CD4-positive, alpha-beta T cell treated with Interleukin-1 beta for 1 hour (primary cell): ENCODE measurements at regions not wholly inside any gene's neighbourhood (a gene's known extent, or its start where the extent isn't known, plus 50 kb on each side); places are given as distances from the start of the nearest gene placed in this dataset.
A peak's percentile ranks its signal among the peaks of the same experiment; 100 is the strongest.
"Not testable (repeated sequence)": the region's sequence is repeated elsewhere in the genome, so short reads cannot be mapped to it uniquely, and the experiment has no call there.

ENCODE experiments used
- DNase-seq, 2 donors: peaks; one replicate each; pipeline ENCODE4 v3.0.0-alpha.2; 2020 to 2022

DNA sequence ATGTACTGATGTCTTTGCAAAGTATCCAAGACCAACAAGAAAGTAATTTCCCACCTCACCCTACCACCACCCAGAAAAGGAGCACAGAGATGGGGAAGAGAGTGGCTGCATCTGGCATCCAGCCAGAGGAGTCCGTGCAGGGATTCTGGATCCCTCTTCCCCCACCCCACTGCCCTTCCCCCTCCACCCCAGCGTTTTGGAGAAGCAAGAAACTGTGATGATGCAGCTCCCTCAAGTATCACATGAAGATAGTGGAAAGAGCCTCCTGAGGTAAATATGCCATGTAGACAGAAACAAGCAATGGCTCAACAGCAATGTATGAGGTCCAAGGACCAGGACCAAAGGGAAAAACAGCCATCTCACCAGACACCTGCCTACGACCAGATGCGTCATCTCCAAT, 153.8 kb downstream of the DEPDC1B start:
- DNase-seq, result no peak

DNA sequence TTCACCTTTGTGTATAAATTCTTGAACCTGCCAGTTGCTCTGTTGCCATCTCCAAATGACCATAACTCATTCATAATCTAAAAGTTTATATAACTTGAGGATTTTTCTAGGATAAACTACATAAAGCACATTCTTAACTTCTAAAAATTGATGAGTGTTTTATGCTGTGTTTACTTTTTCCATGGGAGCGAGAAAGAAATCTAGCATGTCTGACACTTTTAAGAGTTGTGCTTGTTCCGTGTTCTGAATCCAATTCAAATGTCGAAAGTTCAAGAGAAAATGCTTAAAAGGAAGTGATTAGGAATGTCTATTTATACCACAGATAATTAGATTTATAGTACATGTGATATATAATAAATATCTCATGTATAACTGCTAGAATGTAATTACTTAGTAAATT, 154.4 kb downstream of the DEPDC1B start:
- DNase-seq, result no peak

DNA sequence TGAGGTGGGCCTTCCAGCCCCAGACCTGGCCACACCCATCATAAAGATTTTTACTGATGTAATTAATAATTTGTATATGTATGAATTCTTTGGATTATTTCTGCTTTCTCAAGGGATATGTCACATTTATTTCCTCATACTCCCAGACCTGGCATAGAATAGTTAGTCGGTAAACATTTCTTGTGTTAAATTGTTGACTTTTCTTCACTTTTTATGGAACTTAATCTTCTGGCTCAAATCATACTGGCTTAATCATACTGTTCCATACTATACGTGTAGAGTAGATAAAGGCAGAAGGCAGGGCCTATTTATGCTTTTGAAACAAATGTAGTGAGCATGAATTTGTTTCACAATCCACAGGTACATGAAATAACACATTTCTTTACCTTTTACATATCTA, 155.8 kb downstream of the DEPDC1B start:
- DNase-seq, result no peak

DNA sequence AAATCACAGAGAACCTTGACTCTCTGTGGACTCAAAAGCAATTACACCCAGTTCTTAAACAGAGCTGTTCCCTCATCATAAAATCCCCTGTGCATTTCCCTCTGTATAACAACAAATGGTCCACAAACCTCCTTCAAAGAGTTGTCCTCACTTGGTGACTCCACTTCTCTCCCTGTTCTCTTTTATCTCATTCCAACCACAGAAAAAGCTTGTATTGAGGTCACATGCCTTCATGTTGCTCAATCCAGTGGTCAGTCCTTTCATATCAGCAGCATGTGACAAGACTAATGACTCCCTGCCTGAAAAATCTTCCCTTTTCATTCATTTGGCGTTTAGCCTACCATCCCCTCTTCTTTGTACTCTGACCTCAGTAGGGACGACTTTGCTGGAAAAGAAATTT, 158.0 kb downstream of the DEPDC1B start:
- DNase-seq, result peak in 1 of 2 donors; percentile 15

DNA sequence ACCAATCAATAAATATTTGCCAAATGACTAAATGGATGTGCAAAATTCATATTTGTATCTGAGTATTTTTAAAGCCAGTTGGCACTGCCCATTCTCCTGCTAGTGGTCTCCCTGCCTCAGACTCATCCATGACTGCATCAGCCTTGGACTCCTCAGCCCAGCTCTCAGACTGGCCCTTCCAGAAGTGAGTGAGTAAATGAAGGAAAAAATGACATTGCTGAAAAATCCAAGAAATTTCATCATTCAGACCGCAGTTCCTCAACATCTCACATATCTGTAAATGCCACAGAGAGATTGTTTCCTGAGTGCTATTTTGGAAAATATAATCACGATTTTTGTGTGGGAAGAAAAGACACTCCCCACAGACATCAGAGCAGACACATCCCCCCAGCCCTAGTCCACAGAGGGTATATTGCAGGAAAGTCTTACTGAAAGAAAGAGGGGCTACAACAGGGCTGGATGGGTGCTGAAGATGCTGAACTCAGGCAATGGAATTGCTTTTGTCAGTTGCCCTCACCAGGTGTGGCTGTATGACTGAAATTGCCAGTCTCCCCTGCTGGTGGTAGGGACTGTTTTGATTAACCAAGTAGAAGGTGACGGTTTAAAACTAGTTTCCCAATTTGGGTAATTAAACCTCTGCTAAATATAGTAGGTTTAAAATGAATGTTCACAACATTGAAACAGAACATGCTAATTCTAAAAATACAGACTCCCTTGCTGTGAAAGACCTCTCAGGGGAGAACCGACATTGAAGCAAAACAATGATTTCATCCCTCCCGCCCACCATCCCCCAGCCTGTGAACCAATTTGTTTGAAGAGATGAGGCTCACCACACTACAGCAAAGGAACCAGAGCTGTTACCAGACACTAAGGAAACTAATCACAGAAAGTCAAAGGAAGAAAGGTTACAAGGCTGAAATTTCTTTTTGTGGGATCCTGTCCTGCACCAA, 158.8 kb downstream of the DEPDC1B start:
- DNase-seq, result peak in 1 of 2 donors; percentile 71

DNA sequence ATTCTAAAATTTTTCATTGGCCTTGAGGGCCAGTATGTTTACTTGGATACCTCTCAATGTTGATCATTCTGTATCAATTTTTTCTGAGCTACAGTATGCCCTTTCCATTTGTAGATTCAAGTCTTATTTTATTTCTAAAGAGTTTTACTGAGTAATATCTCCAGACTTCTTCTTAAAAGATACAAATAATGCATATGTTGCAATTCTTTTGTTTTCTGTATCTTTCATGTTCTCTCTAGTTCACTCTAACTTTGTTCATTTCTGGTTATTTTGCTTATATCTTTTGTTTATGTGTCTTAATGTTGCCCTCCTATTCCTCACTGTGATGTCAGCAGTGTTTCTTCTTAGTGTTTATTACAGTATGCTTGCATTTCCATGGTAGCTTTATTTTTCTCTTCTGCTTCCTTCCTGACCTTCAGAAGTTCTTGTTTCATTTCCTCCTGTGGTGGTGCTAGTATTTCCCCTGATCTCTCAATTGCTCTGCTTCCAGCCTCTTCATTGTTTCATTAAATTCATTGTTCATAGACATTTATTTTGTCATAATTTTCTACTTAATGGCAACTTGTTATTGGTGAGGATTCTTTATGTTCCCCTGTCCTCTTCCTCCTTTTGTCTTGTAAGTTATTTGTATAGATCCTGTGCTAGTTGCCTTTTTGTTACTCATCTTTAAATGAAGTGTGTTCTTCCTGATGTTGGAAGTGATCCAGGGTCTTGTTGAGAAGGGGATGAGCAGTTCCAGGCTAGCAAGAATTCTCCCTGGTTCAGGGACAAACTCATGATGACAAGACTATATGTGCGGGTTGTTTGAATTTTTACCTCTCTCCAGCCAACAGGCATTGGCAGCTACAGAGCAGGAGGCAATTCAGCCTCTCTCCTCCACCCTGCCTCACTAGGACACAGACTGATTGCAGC, 160.8 kb downstream of the DEPDC1B start:
- DNase-seq, result peak in 1 of 2 donors; percentile 5

DNA sequence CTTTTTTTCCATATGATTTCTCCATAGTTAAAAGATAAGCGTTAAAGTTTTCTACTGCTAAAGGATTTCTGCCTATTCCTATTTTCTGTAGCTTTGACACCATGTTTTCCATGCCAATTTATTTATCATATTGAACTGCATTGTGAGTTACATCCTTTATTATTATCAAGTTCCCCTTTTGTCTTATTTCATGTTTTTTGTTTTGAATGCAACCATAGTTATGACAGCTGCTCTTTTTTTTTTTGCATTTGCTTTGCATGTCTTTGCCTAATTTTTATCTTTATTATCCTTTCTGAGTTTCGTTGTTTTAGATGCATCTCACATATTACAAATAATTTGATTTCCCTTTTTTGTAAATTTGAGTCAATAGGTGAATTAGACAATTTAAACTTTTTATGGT, 161.5 kb downstream of the DEPDC1B start:
- no peak for DNase-seq

DNA sequence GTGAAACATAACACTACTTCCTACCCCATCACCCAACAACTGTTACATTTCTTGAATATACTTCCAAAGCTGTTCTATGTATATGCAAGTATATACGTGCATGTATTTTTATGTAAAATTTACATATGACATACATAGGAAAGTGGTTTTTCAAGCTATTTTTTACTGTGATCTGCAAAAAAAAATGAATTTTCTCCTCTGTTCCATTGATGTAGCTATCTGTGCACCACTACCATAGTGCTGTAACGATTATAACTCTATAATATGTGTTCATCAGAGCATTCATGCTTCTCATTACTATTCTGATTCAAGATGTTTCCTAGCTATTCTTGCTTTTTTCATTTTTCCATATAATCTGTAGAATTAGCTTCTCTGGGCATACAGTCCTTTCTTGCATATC, 164.0 kb downstream of the DEPDC1B start:
- no peak for DNase-seq

DNA sequence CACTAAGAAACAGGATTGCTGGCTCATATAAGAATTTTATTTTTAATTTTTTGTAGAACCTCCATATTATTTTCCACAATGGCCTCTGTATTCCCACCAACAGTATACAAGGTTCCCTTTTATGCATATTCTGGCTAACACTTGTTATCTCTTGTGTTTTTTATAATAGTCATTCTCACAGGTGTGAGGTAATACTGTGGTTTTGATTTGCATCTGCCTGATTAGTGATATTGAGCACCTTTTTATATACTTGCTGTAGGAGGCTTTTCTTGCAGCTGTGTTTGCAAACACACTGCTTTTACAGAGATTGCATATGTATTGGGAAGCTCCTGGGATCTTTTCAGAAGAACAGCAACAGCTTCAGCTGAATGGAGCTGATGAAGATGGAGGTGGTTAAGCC, 164.8 kb downstream of the DEPDC1B start:
- no peak for DNase-seq

DNA sequence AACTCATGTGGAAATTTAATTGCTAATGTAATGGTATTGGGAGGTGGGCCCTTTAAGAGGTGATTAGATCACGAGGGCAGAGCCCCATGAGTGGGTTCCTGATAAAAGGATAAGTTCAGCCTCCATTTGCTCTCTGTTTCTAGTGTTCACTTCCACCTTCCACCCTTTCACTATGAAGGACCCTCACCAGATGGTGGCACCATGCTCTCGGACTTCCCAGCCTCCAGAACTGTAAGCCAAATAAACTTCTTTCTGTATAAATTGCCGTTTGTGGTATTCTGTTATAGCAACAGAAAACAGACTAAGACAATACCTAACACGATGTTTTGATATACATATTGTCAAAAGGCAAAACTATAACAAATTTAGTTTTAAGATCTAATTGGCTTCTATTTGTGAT, 166.2 kb downstream of the DEPDC1B start:
- DNase-seq, result no peak

DNA sequence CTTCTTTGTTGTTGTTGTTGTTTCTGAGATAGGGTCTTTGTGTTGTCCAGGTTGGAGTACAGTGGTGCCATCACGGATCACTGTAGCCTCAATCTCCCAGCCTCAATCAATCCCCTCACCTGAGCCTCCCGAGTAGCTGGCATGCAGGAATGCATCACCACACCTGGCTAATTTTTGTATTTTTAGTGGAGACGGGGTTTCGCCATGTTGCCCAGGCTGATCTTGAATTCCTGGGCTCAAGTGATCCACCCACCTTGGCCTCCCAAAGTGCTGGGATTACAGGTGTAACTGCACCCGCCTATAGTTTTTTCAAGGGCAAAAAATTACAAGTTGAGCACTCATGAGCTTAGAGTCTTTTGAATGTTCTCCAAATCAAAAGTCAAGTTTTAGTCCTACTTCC, 167.2 kb downstream of the DEPDC1B start:
- not testable (repeated sequence) for DNase-seq

DNA sequence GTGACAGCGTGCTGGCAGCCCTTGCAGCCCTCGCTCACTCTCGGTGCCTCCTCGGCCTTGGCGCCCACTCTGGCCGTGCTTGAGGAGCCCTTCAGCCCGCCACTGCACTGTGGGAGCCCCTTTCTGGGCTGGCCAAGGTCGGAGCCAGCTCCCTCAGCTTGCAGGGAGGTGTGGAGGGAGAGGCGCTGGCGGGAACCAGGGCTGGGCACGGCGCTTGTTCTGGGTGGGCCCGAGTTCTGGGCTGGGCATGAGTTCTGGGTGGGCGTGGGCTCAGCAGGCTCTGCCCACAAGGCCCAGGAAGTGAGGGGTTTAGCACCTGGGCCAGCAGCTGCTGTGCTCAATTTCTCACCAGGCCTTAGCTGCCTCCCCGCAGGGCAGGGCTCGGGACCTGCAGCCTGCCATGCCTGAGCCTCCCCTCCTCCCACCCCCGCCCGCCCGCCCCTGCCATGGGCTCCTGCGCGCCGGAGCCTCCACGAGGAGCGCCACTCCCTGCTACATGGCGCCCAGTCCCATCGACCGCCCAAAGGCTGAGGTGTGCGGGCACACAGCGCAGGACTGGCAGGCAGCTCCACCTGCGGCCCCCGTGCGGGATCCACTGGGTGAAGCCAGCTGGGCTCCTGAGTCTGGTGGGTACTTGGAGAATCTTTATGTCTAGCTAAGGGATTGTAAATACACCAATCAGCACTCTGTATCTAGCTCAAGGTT, 169.7 kb downstream of the DEPDC1B start:
- not testable (repeated sequence) for DNase-seq

DNA sequence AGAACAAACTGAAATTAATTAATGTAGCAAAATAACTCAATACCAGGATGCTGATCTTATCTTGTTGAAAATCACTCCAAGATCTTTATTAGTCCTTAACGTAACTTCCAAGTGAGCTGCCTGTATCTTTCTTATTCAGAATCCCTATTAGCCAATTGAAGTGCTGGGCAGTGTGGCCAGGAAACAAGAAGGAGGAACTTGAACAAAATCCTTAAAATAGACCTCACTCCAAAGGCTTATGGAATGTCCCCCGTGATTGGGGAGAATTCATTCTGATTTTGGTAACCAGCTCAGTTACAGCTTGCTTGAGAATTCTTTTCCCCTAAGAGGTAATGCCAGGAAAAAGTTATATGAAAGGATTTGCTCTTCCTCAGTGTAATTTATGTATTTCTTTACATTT, 171.0 kb downstream of the DEPDC1B start:
- DNase-seq, result no peak

DNA sequence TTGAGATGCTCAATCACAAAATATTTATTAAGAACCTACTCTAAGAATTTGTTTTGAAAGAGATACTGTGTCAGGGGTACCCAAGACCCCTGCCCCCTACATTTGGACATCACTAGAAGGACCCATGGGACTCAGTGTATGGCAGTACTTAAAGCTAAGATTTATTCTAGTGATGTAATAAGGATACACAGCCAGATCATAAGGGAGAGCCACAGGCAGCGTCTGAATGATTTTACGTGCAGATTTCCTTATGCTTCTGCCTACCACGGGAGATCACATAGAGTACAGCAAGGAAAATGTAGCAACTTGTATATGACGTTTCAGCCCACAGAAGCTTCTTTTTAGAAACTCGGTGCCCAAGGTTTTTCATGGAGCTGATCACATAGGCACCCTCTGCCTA, 172.9 kb downstream of the DEPDC1B start:
- no peak for DNase-seq

DNA sequence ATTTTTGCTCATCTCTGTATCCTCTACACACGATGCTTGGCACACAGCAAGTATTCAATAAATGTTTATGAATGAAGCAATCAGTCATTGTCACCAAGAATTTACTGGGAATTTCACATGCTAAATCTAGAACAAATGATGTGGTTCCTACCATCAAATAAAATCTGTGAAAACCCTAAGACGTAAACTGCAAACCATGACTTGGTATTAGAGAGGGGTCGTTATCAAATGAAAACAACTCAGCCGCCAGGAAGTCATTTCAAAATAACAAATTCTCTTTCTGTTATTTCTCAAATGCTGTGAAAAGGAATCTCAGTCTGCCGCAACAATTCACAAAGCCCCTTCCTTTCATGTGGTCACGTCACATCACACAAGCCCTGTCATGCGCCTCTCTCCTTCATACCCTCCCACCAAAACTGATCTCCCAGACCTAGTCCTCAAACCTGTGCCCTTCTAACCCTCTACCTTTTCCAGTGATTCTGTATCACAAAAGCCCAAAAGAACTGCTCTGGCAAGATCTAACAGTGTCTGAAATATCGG, 173.6 kb downstream of the DEPDC1B start:
- DNase-seq, result no peak

DNA sequence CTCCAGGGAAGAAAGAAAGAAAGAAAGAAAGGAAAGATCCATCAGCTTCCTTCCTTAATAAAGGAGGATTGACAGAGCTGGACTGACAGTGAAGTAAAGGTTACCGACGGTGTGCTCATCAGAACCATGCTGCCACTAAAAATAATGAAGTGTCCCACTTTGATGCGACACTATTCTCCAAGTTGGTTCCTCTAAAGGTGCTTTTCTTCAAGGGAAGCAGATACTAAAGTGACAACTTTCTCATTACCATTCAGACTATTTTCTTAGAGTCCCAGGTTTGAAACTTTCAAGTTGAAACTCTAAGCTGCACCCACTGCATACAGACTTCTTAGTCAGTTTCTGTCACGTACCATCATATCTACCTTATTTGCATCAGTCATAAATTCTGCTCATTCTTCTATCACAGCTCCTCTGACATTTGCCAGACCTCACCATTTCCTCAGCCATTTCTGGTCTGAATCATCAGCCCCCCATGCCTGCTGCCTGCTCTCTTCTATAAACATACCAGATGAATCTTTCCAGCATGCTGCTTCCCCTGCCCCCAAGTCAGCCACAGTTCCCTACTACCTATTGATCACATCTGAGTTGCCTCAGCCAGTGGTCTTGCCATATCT, 177.6 kb downstream of the DEPDC1B start:
- DNase-seq, result no peak

DNA sequence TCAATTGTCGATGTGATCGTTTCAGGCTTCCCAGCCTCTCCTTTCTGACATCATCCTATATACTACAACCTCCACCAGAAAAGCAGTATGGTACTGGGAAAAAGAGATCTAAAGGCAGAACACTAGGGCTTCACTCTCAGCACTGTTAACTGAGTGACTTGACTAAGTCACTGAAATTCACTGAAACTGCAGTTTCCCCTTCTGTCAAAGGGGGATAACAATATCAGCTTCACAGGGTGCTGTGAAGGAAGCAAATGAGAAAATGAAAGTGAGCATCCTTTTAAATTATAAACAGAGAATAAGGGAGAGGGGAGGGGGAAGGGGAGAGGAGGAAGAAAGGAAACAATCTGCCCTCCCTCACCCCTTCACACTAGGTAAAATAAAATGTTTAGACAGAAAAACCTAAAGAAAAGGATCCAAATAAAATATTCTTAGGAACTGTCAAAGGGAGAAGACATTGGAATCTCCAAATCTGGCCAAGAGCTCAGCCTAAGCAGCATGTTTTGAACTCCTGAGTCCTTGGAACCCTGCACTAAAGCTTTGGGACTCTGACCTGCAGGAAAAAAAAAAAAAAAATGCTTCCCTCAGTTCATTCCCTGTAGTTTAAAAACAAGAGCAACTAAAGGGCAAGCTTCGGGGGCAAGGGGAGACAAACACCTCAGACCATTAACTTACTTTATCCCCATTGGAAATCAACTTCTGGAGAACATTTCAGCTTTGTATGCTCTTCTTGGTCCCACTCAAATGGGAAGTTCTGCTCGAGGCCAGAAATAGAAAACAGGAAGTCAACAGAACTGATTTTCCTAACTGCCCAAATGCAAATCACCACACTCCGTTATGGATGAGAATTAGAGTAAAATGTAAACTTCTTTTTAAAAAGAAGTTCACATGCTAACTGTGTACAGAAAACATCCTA, 178.3 kb downstream of the DEPDC1B start:
- no peak for DNase-seq

DNA sequence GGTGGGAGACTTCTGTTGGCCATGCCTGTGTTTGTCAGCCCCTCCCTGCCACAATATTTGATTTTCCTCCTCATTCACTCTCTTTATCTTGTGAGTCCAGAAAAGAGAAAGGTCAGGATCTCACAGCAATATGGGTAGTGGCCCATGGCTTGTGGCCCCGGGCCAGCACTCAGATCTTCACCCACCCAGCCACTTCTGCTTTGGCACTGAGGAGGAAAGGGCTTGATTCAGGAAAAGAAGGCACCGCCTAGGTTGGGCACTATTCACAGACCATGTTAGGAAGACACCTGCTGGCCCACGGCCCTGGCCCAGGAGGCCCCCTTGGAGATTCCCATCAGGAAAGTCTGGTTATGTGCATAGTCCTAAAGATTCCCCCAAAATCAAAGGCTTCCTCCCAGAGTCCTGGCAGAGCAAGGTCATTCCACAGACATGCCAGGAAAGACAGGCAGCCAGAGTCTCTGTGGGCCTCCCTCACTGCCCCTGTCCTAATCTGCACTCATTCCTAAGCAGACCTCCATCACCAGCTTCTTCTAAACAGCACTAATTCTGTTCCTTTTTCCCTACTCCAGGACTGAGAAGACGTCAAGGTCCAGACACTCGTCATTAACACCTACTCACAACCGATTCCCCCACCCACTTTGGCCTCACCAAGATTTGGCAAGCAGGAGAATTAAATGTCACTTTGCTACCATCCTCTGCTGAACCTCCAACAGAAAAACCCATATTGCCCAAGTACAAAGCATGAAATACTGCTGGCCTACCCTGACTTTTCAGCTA, 179.3 kb downstream of the DEPDC1B start:
- DNase-seq, result no peak

DNA sequence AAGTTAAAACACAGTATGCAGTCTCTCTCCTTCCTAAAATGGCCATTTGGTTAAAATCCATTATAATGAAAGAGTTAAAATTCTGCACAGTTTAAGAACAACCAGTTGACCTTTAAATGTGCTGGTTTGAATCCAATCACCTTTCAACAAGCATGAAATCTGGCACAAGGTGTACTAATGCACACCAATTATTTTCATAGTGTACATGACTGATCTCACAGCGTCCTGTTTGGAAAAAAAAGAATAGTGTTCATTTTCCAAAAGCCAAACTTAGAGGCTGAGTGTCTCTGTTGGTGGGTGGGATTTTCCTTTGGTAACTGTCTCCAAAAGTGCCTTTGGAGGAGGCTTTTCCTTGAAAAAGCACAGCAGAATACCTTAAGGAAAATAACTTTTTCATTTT, 180.6 kb downstream of the DEPDC1B start:
- DNase-seq, result no peak

DNA sequence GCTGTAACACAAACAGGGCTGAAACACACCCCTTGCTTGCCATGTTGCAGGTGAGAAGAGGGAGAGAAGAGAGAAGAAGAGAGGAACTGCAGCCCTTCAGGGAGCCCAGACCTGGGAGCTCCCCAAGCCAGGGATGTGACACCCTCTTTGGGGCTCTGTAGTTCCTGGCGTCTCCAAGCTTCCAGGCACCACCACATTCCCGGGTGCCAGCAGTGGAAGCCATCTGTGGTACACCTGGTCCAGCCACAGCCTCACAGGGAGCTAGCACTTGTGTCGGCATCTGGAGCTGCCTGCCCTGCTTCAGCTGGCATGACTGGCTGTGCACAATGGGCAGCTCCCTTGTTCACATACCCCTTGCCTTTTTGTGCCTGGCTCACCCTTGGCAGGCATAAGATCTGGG, 182.1 kb downstream of the DEPDC1B start:
- DNase-seq, result no peak
